Trophoblast cell (in vitro differentiated cells and primary cell): ENCODE measurements at regions not wholly inside any gene's neighbourhood (a gene's known extent, or its start where the extent isn't known, plus 50 kb on each side); places are given as distances from the start of the nearest gene placed in this dataset.
A peak's percentile ranks its signal among the peaks of the same experiment; 100 is the strongest.

Source experiments
- DNase-seq, 2 donors: peaks; one replicate each; pipeline ENCODE4 v3.0.0-alpha.2; 2016
- H2AFZ ChIP-seq: 2 replicates; pipeline ENCODE4 v1.6.1; 2013; ENCODE audit warnings: low read length, moderate library complexity, mild to moderate bottlenecking; ENCODE audit not compliant: insufficient read depth, poor library complexity
- H2AK5ac ChIP-seq: 2 replicates; pipeline ENCODE4 v1.6.1; 2013; ENCODE audit warnings: mild to moderate bottlenecking, low read length
- H2BK120ac ChIP-seq: 2 replicates; pipeline ENCODE4 v1.6.1; 2013; ENCODE audit warnings: low read length, mild to moderate bottlenecking, moderate library complexity; ENCODE audit not compliant: insufficient read depth, poor library complexity
- H2BK12ac ChIP-seq: 2 replicates; pipeline ENCODE4 v1.6.1; 2013; ENCODE audit warnings: mild to moderate bottlenecking, low read length, moderate library complexity
- H2BK5ac ChIP-seq: 2 replicates; pipeline ENCODE4 v1.6.1; 2013; ENCODE audit warnings: low read length, low read depth, moderate library complexity, mild to moderate bottlenecking; ENCODE audit not compliant: poor library complexity
- H3K14ac ChIP-seq: 2 replicates; pipeline ENCODE4 v1.6.1; 2013; ENCODE audit warnings: mild to moderate bottlenecking, low read length
- H3K18ac ChIP-seq: 2 replicates; pipeline ENCODE4 v1.6.1; 2013; ENCODE audit warnings: mild to moderate bottlenecking, low read length
- H3K23ac ChIP-seq: 2 replicates; pipeline ENCODE4 v1.6.1; 2013; ENCODE audit warnings: low read length
- H3K27ac ChIP-seq: 2 replicates; pipeline ENCODE4 v1.5.1; 2013; ENCODE audit warnings: low read depth, mild to moderate bottlenecking, inconsistent platforms, low read length, moderate library complexity
- H3K27me3 ChIP-seq: 2 replicates; pipeline ENCODE4 v1.6.1; 2013; ENCODE audit warnings: inconsistent platforms, mild to moderate bottlenecking, low read length, moderate library complexity; ENCODE audit not compliant: insufficient read depth
- H3K36me3 ChIP-seq, 2 experiments: 1 replicate in 1 of 2; 2 replicates in 1 of 2; pipeline ENCODE4 v1.6.1; 2013; ENCODE audit warnings: low read length in 2 of 2, mild to moderate bottlenecking in 2 of 2, moderate library complexity in 1 of 2; ENCODE audit not compliant: insufficient read depth in 2 of 2, control insufficient read depth in 1 of 2
- H3K4ac ChIP-seq: 2 replicates; pipeline ENCODE4 v1.6.1; 2013; ENCODE audit warnings: low read depth, mild to moderate bottlenecking, low read length, moderate library complexity
- H3K4me1 ChIP-seq, 2 experiments: 1 replicate in 1 of 2; 2 replicates in 1 of 2; pipeline ENCODE4 v1.6.1; 2013; ENCODE audit warnings: low read length in 2 of 2, mild to moderate bottlenecking in 2 of 2, moderate library complexity in 1 of 2; ENCODE audit not compliant: insufficient read depth in 2 of 2, control insufficient read depth in 1 of 2
- H3K4me2 ChIP-seq: 2 replicates; pipeline ENCODE4 v1.6.1; 2013; ENCODE audit warnings: inconsistent platforms, mild to moderate bottlenecking, low read length, moderate library complexity
- H3K4me3 ChIP-seq: 2 replicates; pipeline ENCODE4 v1.5.1; 2013; ENCODE audit warnings: mild to moderate bottlenecking, low read depth, low read length, inconsistent platforms
- H3K79me1 ChIP-seq: one replicate; pipeline ENCODE4 v1.6.1; 2013; ENCODE audit warnings: low read length
- H3K79me2 ChIP-seq: 2 replicates; pipeline ENCODE4 v1.6.1; 2013; ENCODE audit warnings: low read length, mild to moderate bottlenecking; ENCODE audit not compliant: control insufficient read depth, insufficient read depth, poor library complexity
- H3K9ac ChIP-seq: 2 replicates; pipeline ENCODE4 v1.6.1; 2013; ENCODE audit warnings: mild to moderate bottlenecking, low read length
- H3K9me3 ChIP-seq: 2 replicates; pipeline ENCODE4 v1.6.1; 2013; ENCODE audit warnings: low read depth, mild to moderate bottlenecking, control low read depth, inconsistent platforms, low read length; ENCODE audit not compliant: insufficient read depth
- H4K12ac ChIP-seq: 2 replicates; pipeline ENCODE4 v1.6.1; 2013; ENCODE audit warnings: low read depth, mild to moderate bottlenecking, low read length, moderate library complexity
- H4K8ac ChIP-seq: 2 replicates; pipeline ENCODE4 v1.6.1; 2013; ENCODE audit warnings: low read depth, mild to moderate bottlenecking, low read length, moderate library complexity
- H4K91ac ChIP-seq: one replicate; pipeline ENCODE4 v1.6.1; 2013; ENCODE audit warnings: low read depth, mild to moderate bottlenecking, low read length, moderate library complexity
- WGBS: extraction: QIAGEN DNeasy Blood & Tissue Kit; methylation state at CpG from one replicate; pipeline ENCODE4 v1.1.7; 2013; ENCODE audit warnings: missing lambda C conversion rate; ENCODE audit not compliant: insufficient read length, insufficient coverage; ENCODE audit errors: extremely low coverage; 5-methylcytosine and 5-hydroxymethylcytosine counted together

- Histone ChIP-seq H2AFZ (no peak overlapping the region), H3K27ac (no peak overlapping the region), H3K79me1 (no peaks in the 10 kb centered on the region), H2BK5ac (no peak overlapping the region), H2BK120ac (no peak overlapping the region), H3K9me3 (no peaks in the 10 kb centered on the region), H3K23ac (no peak overlapping the region), H3K14ac (no peak overlapping the region), H4K8ac (no peak overlapping the region), H2AK5ac (no peak overlapping the region), H4K91ac (no peak overlapping the region), H3K9ac (no peak overlapping the region), H3K36me3 (no peaks in the 10 kb centered on the region), H3K4me2 (no peak overlapping the region), H3K79me2 (no peaks in the 10 kb centered on the region), H4K12ac (no peak overlapping the region), H3K4ac (no peak overlapping the region), H3K4me1 (no peaks in the 10 kb centered on the region), H2BK12ac (no peak overlapping the region), H3K18ac (no peak overlapping the region), H3K4me3 (no peak overlapping the region), H3K27me3 (no peaks in the 10 kb centered on the region)
- no peak for DNase-seq
- no CpG with 5 or more reads among the region's 3 CpGs for WGBS
Observed at GRCh38 chr5:155926031-155926430, 400.9 kb upstream of the SGCD start.

DNA sequence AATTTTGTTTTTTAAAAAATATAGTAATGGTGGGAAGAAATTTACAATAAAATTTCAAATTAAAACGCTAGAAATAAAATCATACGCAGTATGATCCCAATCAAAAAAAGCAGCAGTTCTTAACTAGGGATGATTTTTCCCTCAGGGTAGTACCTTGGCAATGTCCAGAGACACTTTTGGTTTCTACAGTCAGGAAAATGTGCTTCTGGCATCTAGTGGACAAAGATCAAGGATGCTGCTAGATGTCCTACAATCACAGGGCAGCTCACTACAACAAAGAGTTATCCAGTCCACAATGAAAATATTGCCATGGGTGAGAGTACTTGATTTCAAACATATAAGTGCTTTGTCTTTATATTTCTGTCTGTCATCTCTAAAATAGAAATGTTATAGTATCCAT is 400.2 kb upstream of the SGCD start:
- Histone ChIP-seq H3K27ac (no peak overlapping the region), H4K12ac (no peak overlapping the region), H3K79me2 (no peaks in the 10 kb centered on the region), H3K79me1 (no peaks in the 10 kb centered on the region), H3K9me3 (no peaks in the 10 kb centered on the region), H2BK5ac (no peak overlapping the region), H3K14ac (no peak overlapping the region), H2BK120ac (no peak overlapping the region), H3K27me3 (no peaks in the 10 kb centered on the region), H3K4me2 (no peak overlapping the region), H3K9ac (no peak overlapping the region), H3K4ac (no peak overlapping the region), H3K4me1 (no peaks in the 10 kb centered on the region), H3K4me3 (no peak overlapping the region), H3K23ac (no peak overlapping the region), H3K36me3 (no peaks in the 10 kb centered on the region), H4K91ac (no peak overlapping the region), H2BK12ac (no peak overlapping the region), H3K18ac (no peak overlapping the region), H2AK5ac (no peak overlapping the region), H4K8ac (no peak overlapping the region), H2AFZ (no peak overlapping the region)
- no peak for DNase-seq
- WGBS, result no CpG with 5 or more reads among the region's 2 CpGs

- H4K91ac ChIP-seq, result no peak overlapping the region
- H3K79me2 ChIP-seq, result no peaks in the 10 kb centered on the region
- no peak overlapping the region for H3K4me2 ChIP-seq
- no peak overlapping the region for H2BK5ac ChIP-seq
- no peaks in the 10 kb centered on the region for H3K27me3 ChIP-seq
- H3K23ac ChIP-seq, result no peak overlapping the region
- H3K79me1 ChIP-seq, result no peaks in the 10 kb centered on the region
- H3K9ac ChIP-seq, result no peak overlapping the region
- no peak overlapping the region for H3K18ac ChIP-seq
- H2BK120ac ChIP-seq, result no peak overlapping the region
- no peak overlapping the region for H4K12ac ChIP-seq
- no peak overlapping the region for H2AFZ ChIP-seq
- H3K4ac ChIP-seq, result no peak overlapping the region
- no peak overlapping the region for H3K14ac ChIP-seq
- H4K8ac ChIP-seq, result no peak overlapping the region
- no peak overlapping the region for H3K4me3 ChIP-seq
- no peak overlapping the region for H2BK12ac ChIP-seq
- WGBS, result no CpG with 5 or more reads among the region's 2 CpGs
- H3K27ac ChIP-seq, result no peak overlapping the region
- H3K36me3 ChIP-seq, result no peaks in the 10 kb centered on the region
- H2AK5ac ChIP-seq, result no peak overlapping the region
- H3K4me1 ChIP-seq, result no peaks in the 10 kb centered on the region
- H3K9me3 ChIP-seq, result no peaks in the 10 kb centered on the region
- DNase-seq, result no peak
Observed at GRCh38 chr5:155929112-155929511, 397.9 kb upstream of the SGCD start.

DNA sequence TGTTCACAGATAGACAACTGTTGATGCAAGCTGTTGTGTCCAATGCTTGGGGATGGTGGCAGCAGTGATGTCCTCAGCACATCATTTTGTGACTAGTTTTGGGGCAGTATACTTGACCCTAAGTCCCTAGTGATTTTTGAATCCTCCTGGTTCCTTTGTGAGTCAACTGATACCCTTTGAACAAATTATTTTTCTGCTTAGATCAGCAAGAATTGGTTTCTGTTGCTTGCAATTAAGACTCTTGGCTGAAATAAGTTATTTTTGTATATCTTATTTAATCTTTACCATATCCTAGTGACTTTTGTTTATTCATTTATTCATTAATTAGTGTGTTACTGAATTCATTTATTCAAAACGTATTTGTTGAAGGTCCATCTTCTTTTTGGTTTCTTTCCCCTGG is 392.0 kb upstream of the SGCD start:
- no peaks in the 10 kb centered on the region for H3K9me3 ChIP-seq
- peak overlapping the region; percentile 25 for H3K23ac ChIP-seq
- WGBS, result no CpG with 5 or more reads among the region's 1 CpG
- no peaks in the 10 kb centered on the region for H3K79me2 ChIP-seq
- H4K12ac ChIP-seq, result no peak overlapping the region
- H3K4me3 ChIP-seq, result no peak overlapping the region
- H2AK5ac ChIP-seq, result no peak overlapping the region
- no peak overlapping the region for H3K18ac ChIP-seq
- DNase-seq, result no peak
- no peak overlapping the region for H4K8ac ChIP-seq
- no peak overlapping the region for H3K4me2 ChIP-seq
- H3K4ac ChIP-seq, result no peak overlapping the region
- no peak overlapping the region for H3K9ac ChIP-seq
- H4K91ac ChIP-seq, result no peak overlapping the region
- no peak overlapping the region for H3K27ac ChIP-seq
- no peaks in the 10 kb centered on the region for H3K36me3 ChIP-seq
- H2AFZ ChIP-seq, result no peak overlapping the region
- H2BK5ac ChIP-seq, result no peak overlapping the region
- H3K79me1 ChIP-seq, result no peaks in the 10 kb centered on the region
- H3K27me3 ChIP-seq, result no peaks in the 10 kb centered on the region
- H2BK12ac ChIP-seq, result no peak overlapping the region
- no peaks in the 10 kb centered on the region for H3K4me1 ChIP-seq
- no peak overlapping the region for H2BK120ac ChIP-seq
- no peak overlapping the region for H3K14ac ChIP-seq
